SK-N-SH (cell line): ENCODE measurements at regions not wholly inside any gene's neighbourhood (a gene's known extent, or its start where the extent isn't known, plus 50 kb on each side); places are given as distances from the start of the nearest gene placed in this dataset.

Experiments used
- CTCF ChIA-PET: fragments of 300-600, 350-600 bp; formaldehyde crosslinking; extraction: SDS; loops from one replicate; lab custom pipeline; 2021; lab: Yijun Ruan, JAX
- POLR2A ChIA-PET: fragments of 350-600 bp; sonication (Branson Sonifier 250); formaldehyde crosslinking; extraction: SDS; loops from one replicate; lab custom pipeline; 2020; ENCODE audit warnings: antibody characterized with exemption, inconsistent platforms; lab: Yijun Ruan, JAX
- DNase-seq: peaks from one replicate; pipeline ENCODE4 v3.0.0; 2012
- H2AFZ ChIP-seq: fragments of 200-600 bp; sonication (generic); 2 replicates; pipeline ENCODE4 v1.8.1; 2016; ENCODE audit warnings: antibody characterized with exemption, mild to moderate bottlenecking, low read depth
- H3F3A ChIP-seq: fragments of 200-600 bp; sonication (generic); replicated peaks from 2 replicates; pipeline ENCODE3; 2016; ENCODE audit warnings: antibody characterized with exemption, mild to moderate bottlenecking; ENCODE audit not compliant: insufficient read depth
- H3K27ac ChIP-seq, 2 experiments: fragments of 200-500 bp in 1 of 2; fragments of 200-600 bp in 1 of 2; sonication (Bioruptor generic) in 1 of 2; sonication (generic), shearing (Covaris generic) in 1 of 2; 2 replicates each; pipeline versions ENCODE4 v1.5.1 to v1.6.1; 2014 to 2016; ENCODE audit warnings: low read depth in 2 of 2, inconsistent platforms in 1 of 2, low read length in 1 of 2, mild to moderate bottlenecking in 1 of 2, mixed read lengths in 1 of 2
- H3K27me3 ChIP-seq: fragments of 200-600 bp; sonication (generic), shearing (Covaris generic); 2 replicates; pipeline ENCODE4 v1.6.1; 2016; ENCODE audit warnings: mixed run types; ENCODE audit not compliant: insufficient read depth
- H3K36me3 ChIP-seq, 2 experiments: fragments of 200-500 bp in 1 of 2; fragments of 200-600 bp in 1 of 2; sonication (Bioruptor generic) in 1 of 2; sonication (generic) in 1 of 2; replicated peaks in 1 of 2; 2 replicates each; pipeline versions ENCODE3 to v1.5.1; 2014 to 2016; ENCODE audit warnings: low read length in 1 of 2, mild to moderate bottlenecking in 1 of 2; ENCODE audit not compliant: insufficient read depth in 2 of 2, control insufficient read depth in 1 of 2
- H3K4me1 ChIP-seq, 2 experiments: fragments of 200-500 bp in 1 of 2; fragments of 200-600 bp in 1 of 2; sonication (Bioruptor generic) in 1 of 2; sonication (generic), shearing (Covaris generic) in 1 of 2; 2 replicates each; pipeline versions ENCODE4 v1.5.1 to v1.6.1; 2014 to 2016; ENCODE audit warnings: low read depth in 1 of 2, low read length in 1 of 2, mixed run types in 1 of 2; ENCODE audit not compliant: insufficient read depth in 2 of 2, control insufficient read depth in 1 of 2
- H3K4me2 ChIP-seq: fragments of 200-600 bp; sonication (generic), shearing (Covaris generic); 2 replicates; pipeline ENCODE4 v1.6.1; 2017; ENCODE audit warnings: mixed run types
- H3K4me3 ChIP-seq, 2 experiments: fragments of 200-500 bp in 1 of 2; fragments of 200-600 bp in 1 of 2; sonication (Bioruptor generic) in 1 of 2; sonication (generic), shearing (Covaris generic) in 1 of 2; 2 replicates each; pipeline versions ENCODE4 v1.5.1 to v1.8.1; 2014 to 2016; ENCODE audit warnings: low read depth in 2 of 2, inconsistent platforms in 1 of 2, low read length in 1 of 2, mild to moderate bottlenecking in 1 of 2, mixed read lengths in 1 of 2, moderate library complexity in 1 of 2
- H3K79me2 ChIP-seq: fragments of 200-600 bp; sonication (generic); 2 replicates; pipeline ENCODE4 v1.8.1; 2017; ENCODE audit warnings: mild to moderate bottlenecking; ENCODE audit not compliant: insufficient read depth
- H3K9ac ChIP-seq: fragments of 200-600 bp; sonication (generic); 2 replicates; pipeline ENCODE4 v1.6.1; 2017; ENCODE audit warnings: mixed run types
- H3K9me2 ChIP-seq: fragments of 200-600 bp; sonication (generic); 2 replicates; pipeline ENCODE4 v1.6.1; 2017; ENCODE audit warnings: mixed run types
- H3K9me3 ChIP-seq: fragments of 200-600 bp; sonication (generic); 2 replicates; pipeline ENCODE4 v1.6.1; 2017; ENCODE audit warnings: mixed run types, mild to moderate bottlenecking, moderate library complexity
- H4K20me1 ChIP-seq: fragments of 200-600 bp; sonication (generic); 2 replicates; pipeline ENCODE4 v1.6.1; 2017; ENCODE audit warnings: mild to moderate bottlenecking, mixed run types; ENCODE audit not compliant: insufficient read depth
- ELF1 ChIP-seq: IDR thresholded peaks from 2 replicates; pipeline ENCODE4 v1.4.0; 2012
- FOXJ3 ChIP-seq: sonication (generic); formaldehyde crosslinking; IDR thresholded peaks from 2 replicates; pipeline ENCODE4 v1.5.1; 2020; ENCODE audit warnings: mild to moderate bottlenecking, missing genetic modification reagents
- GABPA ChIP-seq: IDR thresholded peaks from 2 replicates; pipeline ENCODE4 v1.4.0; 2012; ENCODE audit warnings: low read depth, mild to moderate bottlenecking
- JUND ChIP-seq: IDR thresholded peaks from 2 replicates; pipeline ENCODE4 v1.4.0; 2012
- MXI1 ChIP-seq: IDR thresholded peaks from 2 replicates; pipeline ENCODE4 v1.6.1; 2012; ENCODE audit warnings: mild to moderate bottlenecking, low read depth, low read length, improper control_type of control experiment
- RFX5 ChIP-seq: IDR thresholded peaks from 2 replicates; pipeline ENCODE4 v1.6.1; 2012; ENCODE audit warnings: mild to moderate bottlenecking, improper control_type of control experiment, low read length
- RXRA ChIP-seq: IDR thresholded peaks from 2 replicates; pipeline ENCODE4 v1.4.0; 2012; ENCODE audit warnings: low read depth, mild to moderate bottlenecking, borderline replicate concordance
- SIN3A ChIP-seq: IDR thresholded peaks from 2 replicates; pipeline ENCODE4 v1.6.1; 2012; ENCODE audit warnings: low read depth, mild to moderate bottlenecking, low read length, moderate library complexity, borderline replicate concordance
- TAF1 ChIP-seq: IDR thresholded peaks from 2 replicates; pipeline ENCODE4 v1.6.1; 2012; ENCODE audit warnings: low read depth, mild to moderate bottlenecking, low read length, moderate library complexity, borderline replicate concordance
- WGBS: methylation state at CpG from one replicate; pipeline ENCODE4 v1.1.6; 2017; ENCODE audit warnings: low lambda C conversion rate; 5-methylcytosine and 5-hydroxymethylcytosine counted together
- TF ChIP-seq, protein P1 (sequence below): IDR thresholded peaks from 2 replicates; pipeline ENCODE4 v1.4.0; 2012; ENCODE audit warnings: low read depth, borderline replicate concordance
- TF ChIP-seq, protein P2 (sequence below): IDR thresholded peaks from 2 replicates; pipeline ENCODE4 v1.6.1; 2012; ENCODE audit warnings: mild to moderate bottlenecking, low read depth, low read length, moderate library complexity

GRCh38 chr3:95442766-95443165 lies 1371.6 kb upstream of the EPHA6 start:
- no peaks in the 10 kb centered on the region for H3K9me3 ChIP-seq
- no peak for TF ChIP-seq ELF1
- no peak for TF ChIP-seq SIN3A
- no peak for TF ChIP-seq FOXJ3 (CRISPR knock-in tag)
- no peak for TF ChIP-seq RFX5
- TF ChIP-seq RXRA: no peak
- no peak for TF ChIP-seq MXI1
- no peak for TF ChIP-seq GABPA
- no peak for TF ChIP-seq TAF1
- TF ChIP-seq, protein P1, sequence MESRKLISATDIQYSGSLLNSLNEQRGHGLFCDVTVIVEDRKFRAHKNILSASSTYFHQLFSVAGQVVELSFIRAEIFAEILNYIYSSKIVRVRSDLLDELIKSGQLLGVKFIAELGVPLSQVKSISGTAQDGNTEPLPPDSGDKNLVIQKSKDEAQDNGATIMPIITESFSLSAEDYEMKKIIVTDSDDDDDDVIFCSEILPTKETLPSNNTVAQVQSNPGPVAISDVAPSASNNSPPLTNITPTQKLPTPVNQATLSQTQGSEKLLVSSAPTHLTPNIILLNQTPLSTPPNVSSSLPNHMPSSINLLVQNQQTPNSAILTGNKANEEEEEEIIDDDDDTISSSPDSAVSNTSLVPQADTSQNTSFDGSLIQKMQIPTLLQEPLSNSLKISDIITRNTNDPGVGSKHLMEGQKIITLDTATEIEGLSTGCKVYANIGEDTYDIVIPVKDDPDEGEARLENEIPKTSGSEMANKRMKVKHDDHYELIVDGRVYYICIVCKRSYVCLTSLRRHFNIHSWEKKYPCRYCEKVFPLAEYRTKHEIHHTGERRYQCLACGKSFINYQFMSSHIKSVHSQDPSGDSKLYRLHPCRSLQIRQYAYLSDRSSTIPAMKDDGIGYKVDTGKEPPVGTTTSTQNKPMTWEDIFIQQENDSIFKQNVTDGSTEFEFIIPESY: no peak
- WGBS: 26% methylated on average over 2 of the region's 2 CpGs
- H3F3A ChIP-seq: no peaks in the 10 kb centered on the region
- no peak for DNase-seq
- H4K20me1 ChIP-seq: no peaks in the 10 kb centered on the region
- CTCF ChIA-PET: no interaction called here
- H3K79me2 ChIP-seq: no peaks in the 10 kb centered on the region
- no peak overlapping the region for H2AFZ ChIP-seq
- H3K9ac ChIP-seq: no peak overlapping the region
- no peak overlapping the region for H3K27ac ChIP-seq
- no peaks in the 10 kb centered on the region for H3K9me2 ChIP-seq
- no peaks in the 10 kb centered on the region for H3K4me1 ChIP-seq
- no peaks in the 10 kb centered on the region for H3K36me3 ChIP-seq
- no peak overlapping the region for H3K4me2 ChIP-seq
- POLR2A ChIA-PET: no interaction called here
- H3K4me3 ChIP-seq: no peak overlapping the region
- no peaks in the 10 kb centered on the region for H3K27me3 ChIP-seq

GRCh38 chr3:95449841-95450240 lies 1364.6 kb upstream of the EPHA6 start:
- Histone ChIP-seq H3K36me3 (no peaks in the 10 kb centered on the region), H3K9me3 (no peaks in the 10 kb centered on the region), H3K9ac (no peak overlapping the region), H3F3A (no peaks in the 10 kb centered on the region), H3K79me2 (no peaks in the 10 kb centered on the region), H3K4me2 (no peak overlapping the region), H3K4me1 (no peaks in the 10 kb centered on the region), H4K20me1 (no peaks in the 10 kb centered on the region), H3K27ac (no peak overlapping the region), H3K4me3 (no peak overlapping the region), H2AFZ (no peak overlapping the region), H3K27me3 (no peaks in the 10 kb centered on the region), H3K9me2 (no peaks in the 10 kb centered on the region)
- POLR2A ChIA-PET: no interaction called here
- DNase-seq: no peak
- TF ChIP-seq, protein P2, sequence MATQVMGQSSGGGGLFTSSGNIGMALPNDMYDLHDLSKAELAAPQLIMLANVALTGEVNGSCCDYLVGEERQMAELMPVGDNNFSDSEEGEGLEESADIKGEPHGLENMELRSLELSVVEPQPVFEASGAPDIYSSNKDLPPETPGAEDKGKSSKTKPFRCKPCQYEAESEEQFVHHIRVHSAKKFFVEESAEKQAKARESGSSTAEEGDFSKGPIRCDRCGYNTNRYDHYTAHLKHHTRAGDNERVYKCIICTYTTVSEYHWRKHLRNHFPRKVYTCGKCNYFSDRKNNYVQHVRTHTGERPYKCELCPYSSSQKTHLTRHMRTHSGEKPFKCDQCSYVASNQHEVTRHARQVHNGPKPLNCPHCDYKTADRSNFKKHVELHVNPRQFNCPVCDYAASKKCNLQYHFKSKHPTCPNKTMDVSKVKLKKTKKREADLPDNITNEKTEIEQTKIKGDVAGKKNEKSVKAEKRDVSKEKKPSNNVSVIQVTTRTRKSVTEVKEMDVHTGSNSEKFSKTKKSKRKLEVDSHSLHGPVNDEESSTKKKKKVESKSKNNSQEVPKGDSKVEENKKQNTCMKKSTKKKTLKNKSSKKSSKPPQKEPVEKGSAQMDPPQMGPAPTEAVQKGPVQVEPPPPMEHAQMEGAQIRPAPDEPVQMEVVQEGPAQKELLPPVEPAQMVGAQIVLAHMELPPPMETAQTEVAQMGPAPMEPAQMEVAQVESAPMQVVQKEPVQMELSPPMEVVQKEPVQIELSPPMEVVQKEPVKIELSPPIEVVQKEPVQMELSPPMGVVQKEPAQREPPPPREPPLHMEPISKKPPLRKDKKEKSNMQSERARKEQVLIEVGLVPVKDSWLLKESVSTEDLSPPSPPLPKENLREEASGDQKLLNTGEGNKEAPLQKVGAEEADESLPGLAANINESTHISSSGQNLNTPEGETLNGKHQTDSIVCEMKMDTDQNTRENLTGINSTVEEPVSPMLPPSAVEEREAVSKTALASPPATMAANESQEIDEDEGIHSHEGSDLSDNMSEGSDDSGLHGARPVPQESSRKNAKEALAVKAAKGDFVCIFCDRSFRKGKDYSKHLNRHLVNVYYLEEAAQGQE: no peak
- TF ChIP-seq JUND: no peak
- WGBS: 20% methylated on average over 1 of the region's 1 CpG
- CTCF ChIA-PET: no interaction called here
